Retina (tissue), 1 donor: ENCODE measurements at regions not wholly inside any gene's neighbourhood (a gene's known extent, or its start where the extent isn't known, plus 50 kb on each side); places are given as distances from the start of the nearest gene placed in this dataset.

ENCODE experiments used
- DNase-seq: peaks from one replicate; pipeline ENCODE4 v3.0.0-alpha.2; 2016

GRCh38 chr2:145332210-145332898, 812.4 kb upstream of the ZEB2 start:
- peak; percentile 14 for DNase-seq

GRCh38 chr2:145329971-145330370, 810.1 kb upstream of the ZEB2 start:
- no peak for DNase-seq

GRCh38 chr2:145325485-145325884, 805.6 kb upstream of the ZEB2 start:
- DNase-seq = no peak

GRCh38 chr2:145324748-145325147, 804.8 kb upstream of the ZEB2 start:
- no peak for DNase-seq

- DNase-seq = no peak
Measured at GRCh38 chr2:145323512-145323911, 803.6 kb upstream of the ZEB2 start.

GRCh38 chr2:145321344-145321743, 801.4 kb upstream of the ZEB2 start:
- no peak for DNase-seq

GRCh38 chr2:145316496-145316895, 796.6 kb upstream of the ZEB2 start:
- DNase-seq = no peak

- DNase-seq = no peak
Measured at GRCh38 chr2:145315053-145315452, 795.1 kb upstream of the ZEB2 start.

- DNase-seq = no peak
Measured at GRCh38 chr2:145314119-145314633, 794.3 kb upstream of the ZEB2 start.

- DNase-seq = no peak
Measured at GRCh38 chr2:145305889-145306288, 786.0 kb upstream of the ZEB2 start.

GRCh38 chr2:145304501-145304900, 784.6 kb upstream of the ZEB2 start:
- DNase-seq = no peak

- no peak for DNase-seq
Measured at GRCh38 chr2:145303536-145303935, 783.6 kb upstream of the ZEB2 start.

GRCh38 chr2:145302886-145303285, 783.0 kb upstream of the ZEB2 start:
- DNase-seq = no peak

- no peak for DNase-seq
Measured at GRCh38 chr2:145302451-145302850, 782.5 kb upstream of the ZEB2 start.

GRCh38 chr2:145299368-145299767, 779.4 kb upstream of the ZEB2 start:
- no peak for DNase-seq

- no peak for DNase-seq
Measured at GRCh38 chr2:145292166-145292565, 772.2 kb upstream of the ZEB2 start.

GRCh38 chr2:145290986-145291385, 771.1 kb upstream of the ZEB2 start:
- DNase-seq = no peak

GRCh38 chr2:145289946-145290345, 770.0 kb upstream of the ZEB2 start:
- DNase-seq = no peak

GRCh38 chr2:145288650-145289496, 769.0 kb upstream of the ZEB2 start:
- DNase-seq = no peak

GRCh38 chr2:145287736-145288135, 767.8 kb upstream of the ZEB2 start:
- DNase-seq = no peak

- peak; percentile 24 for DNase-seq
Measured at GRCh38 chr2:145286716-145287275, 766.9 kb upstream of the ZEB2 start.

GRCh38 chr2:145284551-145284950, 764.6 kb upstream of the ZEB2 start:
- no peak for DNase-seq

GRCh38 chr2:145283131-145283530, 763.2 kb upstream of the ZEB2 start:
- DNase-seq = no peak

- no peak for DNase-seq
Measured at GRCh38 chr2:145277922-145278321, 758.0 kb upstream of the ZEB2 start.
